ENCODE measurements at regions not wholly inside any gene's neighbourhood (a gene's known extent, or its start where the extent isn't known, plus 50 kb on each side); places are given as distances from the start of the nearest gene placed in this dataset.
A peak's percentile ranks its signal among the peaks of the same experiment; 100 is the strongest.
"Not testable (repeated sequence)": the region's sequence is repeated elsewhere in the genome, so short reads cannot be mapped to it uniquely, and the experiment has no call there.

GRCh38 chr11:19433367-19433766 lies 192.6 kb upstream of the E2F8 start:
- no peak for DNase-seq (ENCODE audit: low spot score)

- peak; percentile 46 for DNase-seq (ENCODE audit: low spot score)
Observed at GRCh38 chr11:19432370-19433061, 191.8 kb upstream of the E2F8 start.

GRCh38 chr11:19430754-19431398 lies 190.1 kb upstream of the E2F8 start:
- no peak for DNase-seq (ENCODE audit: low spot score)

- DNase-seq (ENCODE audit: low spot score): no peak
Observed at GRCh38 chr11:19430346-19430745, 189.6 kb upstream of the E2F8 start.

- no peak for DNase-seq (ENCODE audit: low spot score)
Observed at GRCh38 chr11:19429108-19429760, 188.5 kb upstream of the E2F8 start.

- no peak for DNase-seq (ENCODE audit: low spot score)
Observed at GRCh38 chr11:19428206-19429002, 187.7 kb upstream of the E2F8 start.

GRCh38 chr11:19426756-19427403 lies 186.1 kb upstream of the E2F8 start:
- DNase-seq (ENCODE audit: low spot score): no peak

- no peak for DNase-seq (ENCODE audit: low spot score)
Observed at GRCh38 chr11:19426011-19426755, 185.4 kb upstream of the E2F8 start.

GRCh38 chr11:19422276-19422675 lies 181.5 kb upstream of the E2F8 start:
- no peak for DNase-seq (ENCODE audit: low spot score)

- DNase-seq (ENCODE audit: low spot score): no peak
Observed at GRCh38 chr11:19420868-19421533, 180.3 kb upstream of the E2F8 start.

- peak; percentile 35 for DNase-seq (ENCODE audit: low spot score)
Observed at GRCh38 chr11:19419808-19420207, 179.1 kb upstream of the E2F8 start.

- DNase-seq (ENCODE audit: low spot score): peak; percentile 74
Observed at GRCh38 chr11:19419021-19419750, 178.4 kb upstream of the E2F8 start.

- no peak for DNase-seq (ENCODE audit: low spot score)
Observed at GRCh38 chr11:19418221-19418620, 177.5 kb upstream of the E2F8 start.

GRCh38 chr11:19412070-19412469 lies 171.3 kb upstream of the E2F8 start:
- not testable (repeated sequence) for DNase-seq (ENCODE audit: low spot score)

GRCh38 chr11:19410032-19410431 lies 169.3 kb upstream of the E2F8 start:
- no peak for DNase-seq (ENCODE audit: low spot score)

GRCh38 chr11:19409307-19409706 lies 168.6 kb upstream of the E2F8 start:
- DNase-seq (ENCODE audit: low spot score): no peak

- no peak for DNase-seq (ENCODE audit: low spot score)
Observed at GRCh38 chr11:19407677-19408270, 167.0 kb upstream of the E2F8 start.

- no peak for DNase-seq (ENCODE audit: low spot score)
Observed at GRCh38 chr11:19405966-19406365, 165.2 kb upstream of the E2F8 start.

GRCh38 chr11:19404787-19405186 lies 164.0 kb upstream of the E2F8 start:
- no peak for DNase-seq (ENCODE audit: low spot score)

Data from AG08396 (cell line).